ENCODE measurements at regions not wholly inside any gene's neighbourhood (a gene's known extent, or its start where the extent isn't known, plus 50 kb on each side); places are given as distances from the start of the nearest gene placed in this dataset.

GRCh38 chr3:170690661-170690981, 104.7 kb upstream of the SLC7A14 start:
- Histone ChIP-seq H3K79me2 (ENCODE audit: insufficient read depth) (no peaks in the 10 kb centered on the region), H4K20me1 (ENCODE audit: insufficient read depth) (no peaks in the 10 kb centered on the region), H3K4me3 (ENCODE audit: low read depth in 2 of 2, low read length in 1 of 2) (no peak overlapping the region; a peak in 1 of 4 replicates), H3K4me2 (no peak overlapping the region), H3F3A (replicated peaks; ENCODE audit: insufficient read depth) (peaks cover 20% of the 10 kb centered on the region), H2AFZ (ENCODE audit: low read depth) (no peak overlapping the region), H3K36me3 (replicated peaks in 1 of 2; ENCODE audit: control insufficient read depth in 1 of 2, insufficient read depth in 2 of 2, low read length in 1 of 2) (no peaks in the 10 kb centered on the region), H3K27me3 (ENCODE audit: insufficient read depth) (no peaks in the 10 kb centered on the region), H3K4me1 (ENCODE audit: control insufficient read depth in 1 of 2, insufficient read depth in 2 of 2, low read depth in 1 of 2, low read length in 1 of 2) (peaks cover 3 to 19% of the 10 kb centered on the region in 2 experiments; a peak in 3 of 4 replicates), H3K9me3 (no peaks in the 10 kb centered on the region), H3K27ac (ENCODE audit: low read depth in 2 of 2, low read length in 1 of 2) (0 out of 4 replicates have a peak overlapping the region, but pooled peaks of 1 of the 2 experiments have one; percentile 78), H3K9ac (no peak overlapping the region), H3K9me2 (no peaks in the 10 kb centered on the region)
- no peak for DNase-seq
- 79% methylated on average over 3 of the region's 3 CpGs for WGBS (ENCODE audit: low lambda C conversion rate)
- TF ChIP-seq RCOR1 (IDR thresholded peaks at IDR 0.05; ENCODE audit: low read length) (no peak), GATA2 (CRISPR knock-in tag; IDR thresholded peaks at IDR 0.05) (no peak), TAF1 (IDR thresholded peaks at IDR 0.05; ENCODE audit: borderline replicate concordance, low read depth, low read length) (no peak), FOXJ3 (CRISPR knock-in tag; IDR thresholded peaks at IDR 0.05) (no peak), SIN3A (IDR thresholded peaks at IDR 0.05; ENCODE audit: borderline replicate concordance, low read depth, low read length) (no peak), CHD2 (IDR thresholded peaks at IDR 0.05; ENCODE audit: low read length, partially characterized antibody) (no peak), FOXM1 (IDR thresholded peaks at IDR 0.05; ENCODE audit: low read depth) (no peak), TEAD4 (IDR thresholded peaks at IDR 0.05; ENCODE audit: borderline replicate concordance, insufficient read depth) (no peak), EP300 (IDR thresholded peaks at IDR 0.05; ENCODE audit: borderline replicate concordance in 1 of 2, low read depth in 1 of 2, low read length in 1 of 2) (no peak), RFX5 (IDR thresholded peaks at IDR 0.05; ENCODE audit: low read length) (no peak), NFIC (IDR thresholded peaks at IDR 0.05; ENCODE audit: borderline replicate concordance) (no peak), EZH2phosphoT487 (IDR thresholded peaks at IDR 0.05; ENCODE audit: borderline replicate concordance, low read depth) (no peak), TCF12 (IDR thresholded peaks at IDR 0.05) (no peak), GABPA (IDR thresholded peaks at IDR 0.05; ENCODE audit: low read depth) (no peak), POLR2AphosphoS5 (IDR thresholded peaks at IDR 0.05; ENCODE audit: low read depth, low read length) (no peak), ELF1 (IDR thresholded peaks at IDR 0.05) (no peak), YY1 (IDR thresholded peaks at IDR 0.05; ENCODE audit: low read depth) (no peak)
- TF ChIP-seq, protein P1, sequence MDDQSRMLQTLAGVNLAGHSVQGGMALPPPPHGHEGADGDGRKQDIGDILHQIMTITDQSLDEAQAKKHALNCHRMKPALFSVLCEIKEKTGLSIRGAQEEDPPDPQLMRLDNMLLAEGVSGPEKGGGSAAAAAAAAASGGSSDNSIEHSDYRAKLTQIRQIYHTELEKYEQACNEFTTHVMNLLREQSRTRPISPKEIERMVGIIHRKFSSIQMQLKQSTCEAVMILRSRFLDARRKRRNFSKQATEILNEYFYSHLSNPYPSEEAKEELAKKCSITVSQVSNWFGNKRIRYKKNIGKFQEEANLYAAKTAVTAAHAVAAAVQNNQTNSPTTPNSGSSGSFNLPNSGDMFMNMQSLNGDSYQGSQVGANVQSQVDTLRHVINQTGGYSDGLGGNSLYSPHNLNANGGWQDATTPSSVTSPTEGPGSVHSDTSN (IDR thresholded peaks at IDR 0.05) = no peak
- TF ChIP-seq, protein P2, sequence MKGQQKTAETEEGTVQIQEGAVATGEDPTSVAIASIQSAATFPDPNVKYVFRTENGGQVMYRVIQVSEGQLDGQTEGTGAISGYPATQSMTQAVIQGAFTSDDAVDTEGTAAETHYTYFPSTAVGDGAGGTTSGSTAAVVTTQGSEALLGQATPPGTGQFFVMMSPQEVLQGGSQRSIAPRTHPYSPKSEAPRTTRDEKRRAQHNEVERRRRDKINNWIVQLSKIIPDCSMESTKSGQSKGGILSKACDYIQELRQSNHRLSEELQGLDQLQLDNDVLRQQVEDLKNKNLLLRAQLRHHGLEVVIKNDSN (IDR thresholded peaks at IDR 0.05; ENCODE audit: borderline replicate concordance, low read depth) = no peak
- TF ChIP-seq, protein P3, sequence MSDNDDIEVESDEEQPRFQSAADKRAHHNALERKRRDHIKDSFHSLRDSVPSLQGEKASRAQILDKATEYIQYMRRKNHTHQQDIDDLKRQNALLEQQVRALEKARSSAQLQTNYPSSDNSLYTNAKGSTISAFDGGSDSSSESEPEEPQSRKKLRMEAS (IDR thresholded peaks at IDR 0.05; ENCODE audit: low read depth) = no peak
- ChIA-PET POLR2A (no interaction called here), CTCF (interaction anchor here (0.7 to 5.4 kb wide), 26 partner anchors 8 to 278 kb away, joined by 3 to 75 read pairs (median 4); partner anchors contain the start of gene CLDN11)

All from SK-N-SH (cell line).